ENCODE measurements at regions not wholly inside any gene's neighbourhood (a gene's known extent, or its start where the extent isn't known, plus 50 kb on each side); places are given as distances from the start of the nearest gene placed in this dataset.
"Not testable (repeated sequence)": the region's sequence is repeated elsewhere in the genome, so short reads cannot be mapped to it uniquely, and the experiment has no call there.

DNA sequence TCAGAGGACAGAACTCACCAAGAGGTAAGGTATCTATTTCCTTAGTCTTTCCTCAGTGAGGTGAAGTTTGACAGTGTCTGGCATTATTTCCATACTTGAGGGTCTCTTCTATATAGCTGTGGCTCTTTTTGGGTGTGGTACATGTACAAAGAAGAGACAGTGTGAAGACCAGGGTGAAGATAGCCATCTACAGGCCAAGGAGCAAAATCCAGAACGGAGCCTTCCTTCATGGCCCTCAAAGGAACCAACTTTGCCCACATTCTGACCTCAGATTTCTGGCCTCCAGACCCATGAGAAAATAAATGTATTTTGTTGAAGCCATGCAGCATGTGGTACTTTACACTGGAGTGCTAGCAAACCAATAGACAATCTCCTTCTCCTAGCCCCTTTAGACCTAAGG, 858.5 kb upstream of the B3GALT2 start:
- DNase-seq (ENCODE audit: low read depth, low spot score), result no peak

DNA sequence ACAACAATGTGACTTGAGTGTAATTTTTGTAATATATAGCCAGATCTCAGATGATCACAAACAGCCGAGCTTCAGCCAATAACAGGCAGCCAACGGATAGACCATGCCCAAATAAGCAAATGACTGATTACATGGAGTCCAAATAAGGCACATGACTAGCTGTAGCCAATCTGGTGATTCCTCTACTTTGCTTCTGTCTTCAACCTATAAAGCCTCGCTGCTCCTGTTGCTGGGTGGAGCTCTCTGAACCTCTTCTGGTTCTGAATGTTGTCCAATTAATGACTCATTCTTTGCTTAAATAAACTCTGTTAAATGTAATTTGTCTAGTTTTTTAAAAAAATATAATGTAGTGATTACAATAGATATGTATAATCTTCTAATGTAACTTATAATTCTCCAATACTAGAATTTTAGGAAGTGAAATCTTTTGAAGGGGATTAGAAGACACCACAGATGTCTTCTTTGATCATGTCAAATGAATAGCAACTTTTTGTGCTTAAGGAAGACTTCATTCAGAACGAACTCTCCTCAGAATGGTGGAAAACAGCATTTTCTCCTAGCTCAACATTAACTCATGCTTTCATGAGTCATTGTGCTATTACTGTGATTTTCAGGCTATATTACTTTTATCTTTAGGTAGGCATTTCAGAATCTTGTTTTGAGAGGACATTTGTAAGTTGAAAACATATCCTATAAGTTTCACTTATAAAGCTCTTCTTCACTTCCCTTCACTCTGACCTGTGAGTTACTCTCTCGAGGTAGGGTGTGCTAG, 857.8 kb upstream of the B3GALT2 start:
- no peak for DNase-seq (ENCODE audit: low read depth, low spot score)

DNA sequence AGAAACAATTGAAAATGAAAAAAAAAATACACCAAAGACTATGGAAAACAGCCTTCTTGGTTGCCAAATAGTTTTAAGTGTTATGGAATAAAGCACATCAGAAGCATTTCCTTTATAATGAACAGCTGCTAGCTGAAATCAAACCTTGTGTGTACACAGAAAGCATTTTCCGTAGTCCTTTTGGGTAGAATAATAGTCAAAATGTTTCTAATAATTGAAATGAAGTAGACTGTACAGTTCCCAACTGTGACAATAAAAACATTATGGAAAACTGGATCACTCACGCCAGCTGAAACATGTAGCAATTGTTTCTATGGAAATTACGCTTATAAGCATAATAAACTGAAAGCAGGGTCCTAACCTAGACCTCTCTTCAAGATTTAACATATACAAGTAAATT, 856.3 kb upstream of the B3GALT2 start:
- DNase-seq (ENCODE audit: low read depth, low spot score), result no peak

DNA sequence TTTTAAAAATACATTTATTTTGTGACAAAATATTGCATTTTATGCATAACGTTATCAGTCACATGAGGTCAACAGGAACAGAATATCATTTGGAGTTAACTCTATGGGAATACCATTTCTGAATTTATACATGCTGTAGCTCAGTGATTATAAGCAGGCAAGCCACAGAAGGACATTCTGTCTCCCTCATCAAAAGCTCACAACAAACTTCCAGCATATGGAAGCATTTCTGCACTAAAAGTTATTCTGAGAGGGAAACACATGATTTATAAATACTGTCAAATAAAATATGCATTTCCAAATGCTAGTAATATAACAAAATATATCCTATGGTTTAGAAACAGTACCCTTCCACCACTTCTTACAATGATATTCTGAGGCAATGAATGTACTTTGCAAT, 854.1 kb upstream of the B3GALT2 start:
- no peak for DNase-seq (ENCODE audit: low read depth, low spot score)

DNA sequence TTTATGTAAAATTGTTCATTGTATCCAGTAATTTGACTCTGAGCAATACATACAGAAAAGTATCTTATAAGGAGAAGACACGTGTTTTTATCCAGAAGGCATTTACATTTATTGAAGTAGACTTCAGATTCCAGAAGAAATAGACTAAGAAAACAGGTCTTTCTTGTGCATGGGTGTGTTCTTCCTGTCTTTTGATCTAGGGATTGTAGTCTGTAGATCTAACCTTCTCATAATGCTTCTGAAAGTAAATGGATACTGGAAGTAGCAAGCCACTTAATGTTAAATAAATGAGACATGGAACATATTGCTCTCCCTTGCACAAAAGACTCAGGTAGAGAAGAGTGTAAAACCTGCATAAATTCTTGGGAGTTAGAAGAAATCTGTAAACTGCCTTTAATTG, 853.2 kb upstream of the B3GALT2 start:
- no peak for DNase-seq (ENCODE audit: low read depth, low spot score)

DNA sequence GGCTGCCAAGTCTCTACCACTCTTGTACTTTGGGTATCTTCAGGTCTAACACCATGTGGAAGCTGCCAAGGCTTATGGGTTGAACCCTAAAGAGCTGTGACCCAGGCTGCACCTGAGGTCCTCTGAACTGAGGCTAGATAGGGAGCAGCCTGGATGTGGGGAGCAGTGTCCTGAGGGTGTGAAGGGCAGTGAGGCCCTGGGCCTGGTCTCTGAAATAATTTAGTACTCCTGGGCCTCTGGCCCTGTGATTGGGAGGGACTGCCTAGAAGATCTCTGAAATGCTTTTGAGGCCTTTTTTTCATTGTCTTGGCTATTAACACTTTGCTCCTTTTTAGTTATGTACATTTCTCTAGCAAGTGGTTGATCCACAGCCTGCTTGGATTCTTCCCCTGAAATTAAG, 847.2 kb upstream of the B3GALT2 start:
- DNase-seq (ENCODE audit: low read depth, low spot score), result no peak

DNA sequence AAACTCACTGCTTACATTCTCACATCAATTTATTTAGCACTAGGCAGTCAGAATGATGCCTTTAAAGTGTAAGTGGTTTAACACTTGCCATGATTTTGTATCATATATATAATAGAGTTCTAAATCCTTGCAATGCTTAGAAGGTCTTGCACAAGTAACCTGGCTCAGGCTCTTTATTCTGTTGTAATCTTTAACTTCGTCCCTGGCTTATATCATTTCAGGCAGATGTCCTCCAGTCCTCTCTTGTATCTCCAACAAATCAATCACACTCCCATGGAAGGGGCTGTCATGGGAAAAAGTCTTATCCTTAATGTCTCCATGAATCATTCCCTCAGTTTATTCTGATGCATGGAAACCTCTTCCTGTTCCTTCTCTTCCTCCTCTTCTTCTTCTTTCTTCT, 841.6 kb upstream of the B3GALT2 start:
- DNase-seq (ENCODE audit: low read depth, low spot score), result no peak

DNA sequence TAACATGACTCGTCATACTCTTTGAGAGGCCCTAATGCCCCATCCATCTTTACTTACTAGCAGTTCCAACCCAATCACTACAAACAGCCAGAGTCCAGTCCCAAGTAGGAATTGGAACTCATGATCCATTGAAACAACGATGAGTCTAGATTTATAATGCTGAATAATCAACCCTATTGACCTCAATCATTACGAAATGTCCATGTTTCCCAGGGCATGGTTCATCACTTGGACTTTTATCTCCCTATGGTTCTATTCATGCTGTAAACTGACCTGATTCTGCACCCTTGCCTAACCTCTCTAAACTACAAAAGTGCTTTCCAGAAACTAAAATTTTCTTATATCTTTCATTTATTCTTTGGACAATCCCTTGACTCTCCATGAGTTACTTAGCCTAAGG, 840.0 kb upstream of the B3GALT2 start:
- no peak for DNase-seq (ENCODE audit: low read depth, low spot score)

DNA sequence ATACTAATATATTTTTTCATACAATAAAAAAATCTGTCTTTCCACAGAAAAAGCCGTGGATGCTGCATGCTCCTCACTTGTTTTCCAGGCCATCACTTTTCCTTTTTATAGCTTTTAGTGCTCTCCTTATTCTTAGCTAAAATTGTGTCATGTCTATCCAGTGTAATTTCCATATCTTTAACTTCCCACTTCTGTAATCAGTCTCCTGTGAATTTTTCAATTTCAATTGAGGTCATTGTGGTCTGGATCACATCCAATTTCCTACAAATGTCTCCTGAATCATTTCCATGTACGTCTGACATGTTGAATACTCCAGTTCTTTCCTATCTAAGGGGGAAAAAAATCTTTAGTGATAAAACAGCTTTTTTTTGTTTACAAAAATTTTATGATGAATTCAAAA, 838.2 kb upstream of the B3GALT2 start:
- DNase-seq (ENCODE audit: low read depth, low spot score), result no peak

DNA sequence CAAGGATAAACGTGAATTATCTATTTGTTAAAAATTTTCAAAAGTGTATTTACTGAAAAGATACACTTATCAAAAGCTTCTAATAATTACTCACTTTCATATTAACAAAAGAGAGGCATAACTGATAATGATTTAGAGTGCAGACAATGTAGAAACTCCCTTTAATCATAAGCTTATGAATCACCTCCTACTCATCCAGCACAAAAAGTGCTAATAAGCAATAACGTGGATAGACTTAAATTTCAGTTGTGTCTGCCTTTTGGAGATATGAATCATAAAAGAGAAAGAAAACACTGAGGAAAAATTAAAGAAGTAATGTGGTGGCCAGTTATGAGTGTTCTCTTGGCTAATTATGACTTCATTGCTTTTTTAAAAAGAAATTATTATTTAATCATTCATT, 827.6 kb upstream of the B3GALT2 start:
- DNase-seq (ENCODE audit: low read depth, low spot score), result no peak

DNA sequence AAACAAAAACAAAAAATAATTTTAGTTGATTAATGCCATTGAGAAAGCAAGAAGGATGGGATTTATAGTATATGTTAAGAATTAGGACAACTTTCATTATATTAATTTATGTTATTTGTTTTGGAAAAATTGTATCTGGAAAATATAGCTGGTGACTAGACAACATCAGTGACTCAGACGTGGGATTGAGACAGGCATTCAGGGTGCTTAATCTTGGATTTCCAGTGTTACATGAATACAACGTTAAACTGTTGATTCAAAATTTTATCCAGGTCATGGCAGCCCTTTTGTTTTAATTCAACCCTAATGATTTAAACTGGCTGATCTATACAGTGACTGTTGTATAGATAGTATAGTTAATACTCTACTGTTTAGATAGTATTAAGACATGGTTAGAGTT, 827.1 kb upstream of the B3GALT2 start:
- DNase-seq (ENCODE audit: low read depth, low spot score), result no peak

DNA sequence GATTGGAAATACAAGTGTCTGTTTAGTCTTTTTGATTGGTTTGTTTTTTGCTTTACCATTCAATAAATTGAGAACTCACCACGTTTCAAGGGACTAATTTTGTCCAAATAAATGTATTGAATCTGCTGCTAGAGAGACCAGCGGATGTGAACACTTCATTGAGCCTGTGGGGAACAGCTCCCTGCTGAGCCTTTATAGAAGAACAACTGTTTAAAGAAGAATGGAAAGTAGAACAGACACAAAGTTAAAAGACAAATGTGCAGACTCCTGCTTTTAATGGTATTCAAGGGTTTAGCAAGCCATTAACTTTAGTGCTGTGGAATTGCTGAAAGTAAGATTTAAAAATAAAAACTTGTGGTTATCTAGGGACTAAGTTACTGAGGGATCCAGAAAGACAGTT, 817.7 kb upstream of the B3GALT2 start:
- DNase-seq (ENCODE audit: low read depth, low spot score), result no peak

DNA sequence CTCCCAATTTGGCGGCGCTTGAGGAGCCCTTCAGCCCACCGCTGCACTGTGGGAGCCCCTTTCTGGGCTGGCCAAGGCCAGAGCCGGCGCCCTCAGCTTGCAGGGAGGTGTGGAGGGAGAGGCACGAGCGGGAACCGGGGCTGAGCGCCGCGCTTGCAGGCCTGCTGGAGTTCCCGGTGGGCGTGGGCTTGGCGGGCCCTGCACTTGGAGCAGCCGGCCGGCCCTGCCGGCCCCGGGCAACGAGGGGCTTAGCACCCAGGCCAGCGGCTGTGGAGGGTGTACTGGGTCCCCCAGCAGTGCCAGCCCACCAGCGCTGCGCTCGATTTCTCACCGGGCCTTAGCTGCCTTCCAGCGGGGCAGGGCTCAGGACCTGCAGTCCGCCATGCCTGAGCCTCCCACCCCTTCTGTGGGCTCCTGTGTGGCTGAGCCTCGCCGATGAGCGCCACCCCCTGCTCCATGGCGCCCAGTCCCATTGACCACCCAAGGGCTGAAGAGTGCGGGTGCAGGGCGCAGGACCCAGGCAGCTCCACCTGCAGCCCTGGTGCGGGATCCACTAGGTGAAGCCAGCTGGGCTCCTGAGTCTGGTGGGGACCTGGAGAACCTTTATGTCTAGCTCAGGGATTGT, 815.4 kb upstream of the B3GALT2 start:
- DNase-seq (ENCODE audit: low read depth, low spot score), result not testable (repeated sequence)

DNA sequence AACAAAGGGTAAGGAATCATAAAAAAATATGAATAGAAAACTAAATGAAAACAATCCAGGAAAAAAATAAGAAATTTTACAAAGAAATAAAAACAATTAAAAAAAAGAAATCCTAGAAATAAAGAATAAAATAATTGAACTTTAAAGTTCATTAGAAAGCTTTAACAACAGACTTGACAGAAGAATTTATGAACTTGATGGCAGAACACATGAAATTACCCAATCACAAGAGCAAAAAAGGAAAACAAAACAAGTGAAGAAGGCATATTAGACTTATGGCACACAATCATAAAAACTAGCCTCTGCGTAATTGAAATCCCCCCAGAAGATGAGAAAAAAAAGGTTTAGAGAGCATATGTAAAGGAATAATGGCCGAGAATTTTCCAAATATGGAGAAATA, 802.5 kb upstream of the B3GALT2 start:
- no peak for DNase-seq (ENCODE audit: low read depth, low spot score)

DNA sequence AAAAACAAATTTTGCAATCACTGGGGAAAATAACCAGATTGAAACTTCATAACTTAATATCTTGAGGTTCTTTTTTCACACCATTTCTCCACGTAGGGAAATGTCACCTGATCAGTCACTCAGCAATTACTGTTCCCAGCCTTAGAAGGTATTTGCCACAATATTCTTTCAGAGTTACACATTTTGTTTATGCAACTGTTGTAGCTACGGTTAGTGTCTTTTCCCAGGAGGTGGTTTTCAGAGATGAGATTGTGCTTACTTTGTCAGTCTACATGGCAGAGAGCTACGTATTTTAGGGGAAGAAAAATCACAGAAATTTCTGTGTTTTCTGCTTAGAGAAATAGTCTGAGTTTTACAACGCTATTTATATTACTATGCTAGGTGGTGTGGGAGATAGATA, 792.8 kb upstream of the B3GALT2 start:
- DNase-seq (ENCODE audit: low read depth, low spot score), result no peak

DNA sequence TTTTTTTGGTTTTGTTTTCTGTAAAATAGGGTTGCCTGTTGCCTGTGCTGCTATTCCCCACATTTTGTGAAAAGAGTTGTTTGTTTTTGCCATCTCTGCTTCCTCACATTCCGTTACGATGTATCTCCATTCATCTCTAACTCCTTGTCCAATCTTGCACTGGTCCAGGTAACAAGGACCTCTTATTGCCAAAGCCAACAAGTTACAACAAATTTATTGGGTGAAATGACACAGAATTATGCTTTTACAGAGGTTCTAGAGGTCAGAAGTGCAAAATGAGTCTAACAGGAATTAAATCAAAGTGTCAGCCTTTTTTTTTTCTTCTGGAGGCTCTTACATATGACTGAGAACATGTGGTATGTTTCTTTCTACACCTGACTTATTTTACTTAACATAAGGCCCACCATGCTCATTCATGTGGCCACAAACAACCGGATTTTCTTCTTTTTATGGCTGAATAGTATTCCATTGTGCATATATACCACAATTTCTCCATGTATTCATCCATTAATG, 787.9 kb upstream of the B3GALT2 start:
- no peak for DNase-seq (ENCODE audit: low read depth, low spot score)

DNA sequence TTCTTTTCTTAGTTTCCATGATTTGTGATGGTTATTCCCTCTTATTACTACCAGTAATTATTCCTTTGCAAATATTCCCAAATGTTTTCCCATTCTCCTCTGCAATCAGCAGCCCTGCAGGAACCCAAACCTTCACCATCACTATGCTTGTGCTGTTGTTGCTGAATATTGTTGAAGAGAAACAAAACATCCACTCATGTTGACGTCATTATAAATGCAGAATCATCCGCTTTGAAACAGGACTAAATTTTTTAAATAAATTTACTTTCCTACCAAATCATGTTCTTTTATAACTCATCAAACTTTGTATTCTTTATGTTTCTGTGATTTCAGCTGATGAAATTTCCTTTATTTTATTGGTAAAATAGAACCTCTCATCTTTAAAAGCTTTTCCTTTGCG, 787.0 kb upstream of the B3GALT2 start:
- no peak for DNase-seq (ENCODE audit: low read depth, low spot score)

DNA sequence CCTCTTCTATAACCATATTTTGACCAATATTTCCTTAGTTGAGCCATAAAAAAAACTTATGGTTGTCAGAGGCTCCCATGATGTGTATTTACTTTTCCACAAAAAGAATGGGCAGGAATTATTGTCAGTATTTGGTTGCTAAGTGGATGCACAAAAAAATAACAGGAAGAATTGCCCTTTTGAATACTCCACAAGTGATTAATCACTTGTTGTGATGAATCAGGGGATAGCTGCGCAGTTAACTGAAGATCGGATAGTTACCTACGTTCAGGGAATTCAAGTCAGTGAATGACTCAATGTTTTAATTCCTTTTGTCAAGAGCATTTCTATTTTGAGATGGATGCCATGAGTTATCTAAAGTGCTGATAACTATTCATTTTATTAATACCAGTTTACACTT, 785.2 kb upstream of the B3GALT2 start:
- DNase-seq (ENCODE audit: low read depth, low spot score), result no peak

DNA sequence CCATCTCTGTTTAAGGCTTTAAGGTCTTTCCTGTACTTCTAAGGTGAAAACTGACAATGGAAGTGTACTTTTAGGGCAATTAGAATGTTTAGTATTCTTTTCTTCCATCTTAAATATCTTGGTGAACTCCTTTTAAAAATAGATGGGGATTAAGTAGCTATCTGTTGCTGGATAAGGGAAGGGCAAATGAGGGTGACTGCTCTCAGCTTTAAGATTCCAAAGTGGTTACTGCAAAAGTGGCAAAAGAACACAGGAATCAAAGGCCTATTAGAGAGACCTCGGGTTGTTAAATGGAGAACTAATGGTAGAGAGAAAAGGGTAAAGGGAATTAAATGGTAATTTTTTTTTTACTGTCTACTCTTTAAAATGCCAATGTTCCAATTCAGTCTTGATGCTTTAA, 774.1 kb upstream of the B3GALT2 start:
- DNase-seq (ENCODE audit: low read depth, low spot score), result no peak

DNA sequence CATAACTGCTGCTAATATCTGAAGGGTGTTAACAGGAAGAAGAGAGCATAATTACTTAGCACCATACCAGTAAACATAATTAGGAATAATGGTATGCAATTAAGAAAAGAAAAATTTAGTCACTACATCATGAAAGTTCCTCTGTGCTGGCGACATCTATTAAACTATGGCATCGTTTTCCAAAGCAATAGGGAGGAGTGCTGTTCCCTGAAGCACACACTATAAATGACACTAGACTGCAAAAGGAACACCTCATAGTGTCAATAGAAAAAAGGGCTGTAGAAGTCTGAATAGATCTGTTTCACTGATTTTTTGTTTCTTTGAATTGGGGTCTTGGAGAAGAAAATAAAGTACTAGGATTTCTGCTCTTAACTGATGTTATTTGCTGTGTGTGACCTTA, 773.6 kb upstream of the B3GALT2 start:
- no peak for DNase-seq (ENCODE audit: low read depth, low spot score)

DNA sequence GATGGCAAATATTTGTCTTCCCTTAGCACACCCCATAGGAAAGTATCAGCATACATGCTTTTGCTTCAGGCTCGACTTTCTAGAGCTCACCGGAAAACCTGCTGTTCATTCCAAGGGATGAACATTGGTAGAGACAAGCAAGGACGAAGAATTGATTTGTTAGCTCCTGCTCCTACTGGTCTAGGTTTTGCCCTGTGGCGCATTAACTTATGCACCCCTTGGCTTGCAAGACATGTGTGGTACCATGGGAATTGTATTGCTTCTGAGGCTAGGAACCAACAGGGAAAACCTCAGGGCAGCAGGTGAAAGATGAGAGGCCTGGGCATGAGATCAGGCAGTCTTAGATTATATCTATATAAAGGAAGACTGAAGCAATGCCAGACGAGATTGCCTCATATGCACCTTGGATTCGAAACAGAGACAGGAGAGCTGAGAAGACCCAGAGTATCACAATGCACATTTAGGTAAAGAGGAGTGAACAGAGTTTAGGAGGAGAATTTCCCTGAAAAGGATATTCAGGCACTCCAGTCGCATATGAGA, 771.2 kb upstream of the B3GALT2 start:
- DNase-seq (ENCODE audit: low read depth, low spot score), result no peak

DNA sequence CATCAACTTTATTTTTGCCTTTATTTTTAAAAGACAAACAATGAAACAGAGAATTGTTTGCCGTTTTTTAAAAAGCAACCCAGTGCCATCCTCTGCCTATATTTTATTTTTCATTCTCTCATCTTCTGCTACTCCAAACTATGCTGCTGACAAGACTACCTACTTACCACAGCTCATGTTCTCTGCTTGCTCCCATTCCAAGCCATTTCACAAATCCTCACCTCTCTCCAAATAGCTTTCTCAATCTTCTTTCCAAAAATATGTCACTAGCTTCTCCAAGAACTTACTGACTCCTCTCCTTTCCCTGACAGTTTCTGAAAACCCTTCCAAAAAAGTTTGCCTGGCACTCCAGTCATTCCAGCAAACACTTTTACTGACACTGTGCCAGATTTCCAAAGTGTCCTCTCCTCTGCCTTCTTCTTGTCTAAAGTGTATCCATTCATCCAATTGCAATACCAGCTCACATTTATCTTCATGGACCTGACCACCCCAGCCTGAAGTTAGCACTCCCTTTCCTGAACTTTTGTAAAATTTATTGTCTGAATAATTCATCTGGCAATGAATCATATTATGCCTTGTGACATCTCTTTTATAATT, 766.5 kb upstream of the B3GALT2 start:
- DNase-seq (ENCODE audit: low read depth, low spot score), result no peak

DNA sequence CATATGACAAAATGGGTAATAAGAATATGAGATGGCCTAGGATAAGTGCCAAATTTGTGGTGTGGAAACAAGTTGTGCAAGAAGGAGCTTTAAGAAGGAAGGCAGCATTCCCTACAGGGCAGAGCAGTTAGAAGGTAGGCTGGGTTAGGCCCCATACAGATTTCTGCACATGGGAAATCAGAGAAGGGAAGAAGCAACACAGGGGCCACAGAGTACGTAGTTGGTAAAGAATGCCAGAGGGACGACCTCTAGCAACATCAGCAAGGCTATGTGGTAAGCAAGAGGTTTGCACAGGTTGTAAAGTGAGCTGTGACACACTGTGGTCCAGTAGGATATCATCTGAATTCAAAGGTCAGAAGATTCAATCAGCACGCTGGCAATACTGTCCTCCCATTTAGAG, 765.6 kb upstream of the B3GALT2 start:
- DNase-seq (ENCODE audit: low read depth, low spot score), result no peak

All from pulmonary artery endothelial cell (primary cell).